ENCODE measurements at regions not wholly inside any gene's neighbourhood (a gene's known extent, or its start where the extent isn't known, plus 50 kb on each side); places are given as distances from the start of the nearest gene placed in this dataset.
"Not testable (repeated sequence)": the region's sequence is repeated elsewhere in the genome, so short reads cannot be mapped to it uniquely, and the experiment has no call there.

DNA sequence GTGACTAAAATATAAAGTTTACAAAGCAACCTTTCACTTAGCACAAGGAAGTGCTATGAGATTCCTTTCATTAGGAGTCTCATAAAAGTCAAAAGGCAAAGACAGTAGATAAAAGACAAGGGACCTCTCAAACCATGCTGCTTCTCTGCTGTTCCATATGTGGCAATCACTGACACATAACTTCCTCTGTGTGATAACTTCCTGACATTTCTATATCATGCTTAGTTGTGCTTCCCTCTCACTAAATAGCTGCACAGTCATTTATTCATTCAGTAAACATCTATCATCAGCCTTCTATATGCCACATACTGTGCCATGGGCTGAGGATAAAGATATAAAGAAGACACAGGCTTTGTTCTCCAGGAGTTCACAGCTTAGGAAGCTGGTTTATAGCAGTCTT is 214.8 kb upstream of the GRIK2 start:
- no peaks in the 10 kb centered on the region for H3K27me3 ChIP-seq (ENCODE audit: insufficient read depth, low read length)
- H3K27ac ChIP-seq (ENCODE audit: low read depth, low read length), result no peak overlapping the region
- TF ChIP-seq, protein P1, sequence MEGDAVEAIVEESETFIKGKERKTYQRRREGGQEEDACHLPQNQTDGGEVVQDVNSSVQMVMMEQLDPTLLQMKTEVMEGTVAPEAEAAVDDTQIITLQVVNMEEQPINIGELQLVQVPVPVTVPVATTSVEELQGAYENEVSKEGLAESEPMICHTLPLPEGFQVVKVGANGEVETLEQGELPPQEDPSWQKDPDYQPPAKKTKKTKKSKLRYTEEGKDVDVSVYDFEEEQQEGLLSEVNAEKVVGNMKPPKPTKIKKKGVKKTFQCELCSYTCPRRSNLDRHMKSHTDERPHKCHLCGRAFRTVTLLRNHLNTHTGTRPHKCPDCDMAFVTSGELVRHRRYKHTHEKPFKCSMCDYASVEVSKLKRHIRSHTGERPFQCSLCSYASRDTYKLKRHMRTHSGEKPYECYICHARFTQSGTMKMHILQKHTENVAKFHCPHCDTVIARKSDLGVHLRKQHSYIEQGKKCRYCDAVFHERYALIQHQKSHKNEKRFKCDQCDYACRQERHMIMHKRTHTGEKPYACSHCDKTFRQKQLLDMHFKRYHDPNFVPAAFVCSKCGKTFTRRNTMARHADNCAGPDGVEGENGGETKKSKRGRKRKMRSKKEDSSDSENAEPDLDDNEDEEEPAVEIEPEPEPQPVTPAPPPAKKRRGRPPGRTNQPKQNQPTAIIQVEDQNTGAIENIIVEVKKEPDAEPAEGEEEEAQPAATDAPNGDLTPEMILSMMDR (IDR thresholded peaks at IDR 0.05; ENCODE audit: extremely low read depth, low read depth, low read length), result no peak
- H3K9me3 ChIP-seq (ENCODE audit: low read depth, low read length), result no peaks in the 10 kb centered on the region
- no peak overlapping the region for H2AFZ ChIP-seq (ENCODE audit: low read length)
- H3K4me3 ChIP-seq (ENCODE audit: insufficient read depth, low read length), result no peak overlapping the region
- DNase-seq (ENCODE audit: insufficient read length, low spot score, missing footprints), result no peak
- no peaks in the 10 kb centered on the region for H4K20me1 ChIP-seq (ENCODE audit: insufficient read depth, low read length)
- H3K79me2 ChIP-seq (ENCODE audit: insufficient read depth, low read length), result no peaks in the 10 kb centered on the region
- no peaks in the 10 kb centered on the region for H3K36me3 ChIP-seq (ENCODE audit: insufficient read depth, low read length)
- H3K4me1 ChIP-seq (ENCODE audit: insufficient read depth, low read length), result no peaks in the 10 kb centered on the region
- H3K4me2 ChIP-seq (ENCODE audit: insufficient read depth, low read length), result no peak overlapping the region

DNA sequence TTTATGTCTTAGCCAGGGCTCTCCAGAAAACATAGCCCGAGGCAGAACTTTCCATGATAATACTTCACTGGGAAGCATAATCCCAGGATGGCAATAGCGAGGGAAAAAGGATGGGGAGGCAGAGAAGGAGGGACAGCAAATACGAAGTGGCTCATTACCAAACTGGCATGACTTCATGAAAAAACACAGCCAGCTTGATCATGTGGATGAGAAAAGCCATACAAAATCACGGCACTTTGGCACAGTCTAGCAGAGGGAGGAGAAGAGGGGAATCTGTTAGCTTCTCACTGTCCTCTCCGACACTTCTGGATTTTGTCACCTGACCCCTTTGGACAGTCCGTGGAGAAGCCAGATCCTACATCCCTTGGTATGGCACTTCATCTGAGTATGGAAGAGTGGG is 212.5 kb upstream of the GRIK2 start:
- H3K4me2 ChIP-seq (ENCODE audit: insufficient read depth, low read length), result no peak overlapping the region
- H3K9me3 ChIP-seq (ENCODE audit: low read depth, low read length), result no peaks in the 10 kb centered on the region
- peak; percentile 68 for DNase-seq (ENCODE audit: insufficient read length, low spot score, missing footprints)
- no peak overlapping the region for H3K4me3 ChIP-seq (ENCODE audit: insufficient read depth, low read length)
- H2AFZ ChIP-seq (ENCODE audit: low read length), result no peak overlapping the region
- no peaks in the 10 kb centered on the region for H3K27me3 ChIP-seq (ENCODE audit: insufficient read depth, low read length)
- no peaks in the 10 kb centered on the region for H3K4me1 ChIP-seq (ENCODE audit: insufficient read depth, low read length)
- no peaks in the 10 kb centered on the region for H3K79me2 ChIP-seq (ENCODE audit: insufficient read depth, low read length)
- H4K20me1 ChIP-seq (ENCODE audit: insufficient read depth, low read length), result no peaks in the 10 kb centered on the region
- TF ChIP-seq, protein P1 (IDR thresholded peaks at IDR 0.05; ENCODE audit: extremely low read depth, low read depth, low read length), result no peak
- H3K27ac ChIP-seq (ENCODE audit: low read depth, low read length), result no peak overlapping the region
- H3K36me3 ChIP-seq (ENCODE audit: insufficient read depth, low read length), result no peaks in the 10 kb centered on the region

DNA sequence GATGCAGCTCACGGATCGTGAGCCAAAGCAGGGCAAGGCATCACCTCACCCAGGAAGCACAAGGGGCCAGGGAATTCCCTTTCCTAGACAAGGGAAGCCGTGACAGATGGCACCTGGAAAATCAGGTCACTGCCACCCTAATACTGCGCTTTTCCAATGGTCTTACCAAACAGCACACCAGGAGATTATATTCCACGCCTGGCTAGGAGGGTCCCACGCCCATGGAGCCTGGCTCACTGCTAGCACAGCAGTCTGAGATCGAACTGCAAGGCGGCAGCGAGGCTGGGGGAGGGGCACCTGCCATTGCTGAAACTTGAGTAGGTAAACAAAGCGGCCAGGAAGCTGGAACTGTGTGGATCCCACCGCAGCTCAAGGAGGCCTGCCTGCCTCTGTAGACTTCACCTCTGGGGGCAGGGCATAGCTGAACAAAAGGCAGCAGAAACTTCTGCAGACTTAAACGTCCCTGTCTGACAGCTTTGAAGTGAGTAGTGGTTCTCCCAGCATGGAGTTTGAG is 205.2 kb upstream of the GRIK2 start:
- H3K4me2 ChIP-seq (ENCODE audit: insufficient read depth, low read length); H3K9me3 ChIP-seq (ENCODE audit: low read depth, low read length); H2AFZ ChIP-seq (ENCODE audit: low read length); H3K79me2 ChIP-seq (ENCODE audit: insufficient read depth, low read length); DNase-seq (ENCODE audit: insufficient read length, low spot score, missing footprints); H3K27me3 ChIP-seq (ENCODE audit: insufficient read depth, low read length); H4K20me1 ChIP-seq (ENCODE audit: insufficient read depth, low read length); H3K4me3 ChIP-seq (ENCODE audit: insufficient read depth, low read length); H3K36me3 ChIP-seq (ENCODE audit: insufficient read depth, low read length); H3K27ac ChIP-seq (ENCODE audit: low read depth, low read length); H3K4me1 ChIP-seq (ENCODE audit: insufficient read depth, low read length): not testable (repeated sequence)

DNA sequence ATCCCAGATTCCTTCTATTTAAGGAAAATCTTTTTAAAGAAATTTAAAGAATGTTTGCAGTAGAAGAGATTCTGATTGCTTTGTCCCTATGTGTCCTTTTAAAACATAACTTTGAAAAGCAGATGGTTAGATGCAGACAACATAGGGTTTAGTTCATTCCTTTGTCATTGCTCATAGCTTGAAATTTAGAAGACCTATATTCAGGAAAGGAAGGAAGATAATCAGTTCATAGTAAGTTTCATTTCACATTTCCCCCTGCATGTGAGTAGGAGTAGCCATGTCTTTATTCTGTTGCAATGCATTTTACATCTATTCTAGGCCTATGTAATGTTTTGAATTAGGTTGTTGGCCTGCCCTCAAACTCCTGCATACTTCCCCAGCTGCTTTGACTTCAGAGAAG is 197.9 kb upstream of the GRIK2 start:
- no peaks in the 10 kb centered on the region for H4K20me1 ChIP-seq (ENCODE audit: insufficient read depth, low read length)
- TF ChIP-seq, protein P1 (IDR thresholded peaks at IDR 0.05; ENCODE audit: extremely low read depth, low read depth, low read length), result no peak
- H3K79me2 ChIP-seq (ENCODE audit: insufficient read depth, low read length), result no peaks in the 10 kb centered on the region

More for the DNA sequence above, 197.9 kb upstream of the GRIK2 start:
- no peak for DNase-seq (ENCODE audit: insufficient read length, low spot score, missing footprints)
- no peak overlapping the region for H3K27ac ChIP-seq (ENCODE audit: low read depth, low read length)
- H3K27me3 ChIP-seq (ENCODE audit: insufficient read depth, low read length), result no peaks in the 10 kb centered on the region
- H2AFZ ChIP-seq (ENCODE audit: low read length), result no peak overlapping the region
- no peak overlapping the region for H3K4me3 ChIP-seq (ENCODE audit: insufficient read depth, low read length)
- H3K9me3 ChIP-seq (ENCODE audit: low read depth, low read length), result no peaks in the 10 kb centered on the region
- H3K36me3 ChIP-seq (ENCODE audit: insufficient read depth, low read length), result no peaks in the 10 kb centered on the region
- H3K4me2 ChIP-seq (ENCODE audit: insufficient read depth, low read length), result no peak overlapping the region
- H3K4me1 ChIP-seq (ENCODE audit: insufficient read depth, low read length), result no peaks in the 10 kb centered on the region
